ENCODE measurements at regions not wholly inside any gene's neighbourhood (a gene's known extent, or its start where the extent isn't known, plus 50 kb on each side); places are given as distances from the start of the nearest gene placed in this dataset.

GRCh38 chr22:46049726-46050450, 72.9 kb upstream of the WNT7B start:
- FAIRE-seq, result no peak

GRCh38 chr22:46050451-46050845, 73.5 kb upstream of the WNT7B start:
- TF ChIP-seq POLR2A (IDR thresholded peaks at IDR 0.05; ENCODE audit: low read depth, low read length) (no peak), TAF1 (IDR thresholded peaks at IDR 0.05; ENCODE audit: borderline replicate concordance, low read depth, low read length) (no peak), POLR2AphosphoS5 (IDR thresholded peaks at IDR 0.05; ENCODE audit: low read depth, low read length) (no peak)
- DNase-seq (ENCODE audit: insufficient read length) (no peak), FAIRE-seq (no peak)

More at GRCh38 chr22:46049726-46050450, 72.9 kb upstream of the WNT7B start:
- TF ChIP-seq POLR2AphosphoS5 (IDR thresholded peaks at IDR 0.05; ENCODE audit: low read depth, low read length) (no peak), TAF1 (IDR thresholded peaks at IDR 0.05; ENCODE audit: borderline replicate concordance, low read depth, low read length) (no peak)
- DNase-seq (ENCODE audit: insufficient read length), result no peak

GRCh38 chr22:46050916-46051614, 74.1 kb upstream of the WNT7B start:
- DNase-seq (ENCODE audit: insufficient read length) (no peak), FAIRE-seq (no peak)
- TF ChIP-seq POLR2A (IDR thresholded peaks at IDR 0.05; ENCODE audit: low read depth, low read length) (no peak), TAF1 (IDR thresholded peaks at IDR 0.05; ENCODE audit: borderline replicate concordance, low read depth, low read length) (no peak), POLR2AphosphoS5 (IDR thresholded peaks at IDR 0.05; ENCODE audit: low read depth, low read length) (no peak)

- no peak for FAIRE-seq
- TF ChIP-seq POLR2A (IDR thresholded peaks at IDR 0.05; ENCODE audit: low read depth, low read length), result no peak
- no peak for TF ChIP-seq TAF1 (IDR thresholded peaks at IDR 0.05; ENCODE audit: borderline replicate concordance, low read depth, low read length)
- no peak for TF ChIP-seq POLR2AphosphoS5 (IDR thresholded peaks at IDR 0.05; ENCODE audit: low read depth, low read length)
- DNase-seq (ENCODE audit: insufficient read length), result no peak
Measured at GRCh38 chr22:46051646-46052045, 74.7 kb upstream of the WNT7B start.

- DNase-seq (ENCODE audit: insufficient read length) (no peak), FAIRE-seq (no peak)
- TF ChIP-seq POLR2AphosphoS5 (IDR thresholded peaks at IDR 0.05; ENCODE audit: low read depth, low read length) (no peak), POLR2A (IDR thresholded peaks at IDR 0.05; ENCODE audit: low read depth, low read length) (no peak), TAF1 (IDR thresholded peaks at IDR 0.05; ENCODE audit: borderline replicate concordance, low read depth, low read length) (no peak)
Measured at GRCh38 chr22:46052331-46052771, 75.4 kb upstream of the WNT7B start.

GRCh38 chr22:46052801-46053562, 76.0 kb upstream of the WNT7B start:
- FAIRE-seq (peak; percentile 78), DNase-seq (ENCODE audit: insufficient read length) (no peak)
- TF ChIP-seq POLR2AphosphoS5 (IDR thresholded peaks at IDR 0.05; ENCODE audit: low read depth, low read length), result no peak

GRCh38 chr22:46053563-46054090, 76.7 kb upstream of the WNT7B start:
- FAIRE-seq (peak; percentile 72), DNase-seq (ENCODE audit: insufficient read length) (peak; percentile 62)
- TF ChIP-seq POLR2AphosphoS5 (IDR thresholded peaks at IDR 0.05; ENCODE audit: low read depth, low read length) (no peak), TAF1 (IDR thresholded peaks at IDR 0.05; ENCODE audit: borderline replicate concordance, low read depth, low read length) (no peak), POLR2A (IDR thresholded peaks at IDR 0.05; ENCODE audit: low read depth, low read length) (no peak)

GRCh38 chr22:46054091-46055073, 77.4 kb upstream of the WNT7B start:
- peak; percentile 55 for DNase-seq (ENCODE audit: insufficient read length)
- no peak for TF ChIP-seq POLR2AphosphoS5 (IDR thresholded peaks at IDR 0.05; ENCODE audit: low read depth, low read length)
- 0 out of 2 replicates have a peak, but pooled peaks have one; percentile 24 for TF ChIP-seq TAF1 (IDR thresholded peaks at IDR 0.05; ENCODE audit: borderline replicate concordance, low read depth, low read length)
- peak; percentile 5 for FAIRE-seq

GRCh38 chr22:46055181-46055875, 78.4 kb upstream of the WNT7B start:
- TF ChIP-seq POLR2AphosphoS5 (IDR thresholded peaks at IDR 0.05; ENCODE audit: low read depth, low read length), result no peak
- no peak for TF ChIP-seq TAF1 (IDR thresholded peaks at IDR 0.05; ENCODE audit: borderline replicate concordance, low read depth, low read length)
- no peak for TF ChIP-seq POLR2A (IDR thresholded peaks at IDR 0.05; ENCODE audit: low read depth, low read length)
- FAIRE-seq (peak; percentile 46), DNase-seq (ENCODE audit: insufficient read length) (no peak)

GRCh38 chr22:46055911-46056545, 79.1 kb upstream of the WNT7B start:
- TF ChIP-seq POLR2A (IDR thresholded peaks at IDR 0.05; ENCODE audit: low read depth, low read length), result no peak
- no peak for TF ChIP-seq TAF1 (IDR thresholded peaks at IDR 0.05; ENCODE audit: borderline replicate concordance, low read depth, low read length)
- no peak for TF ChIP-seq POLR2AphosphoS5 (IDR thresholded peaks at IDR 0.05; ENCODE audit: low read depth, low read length)
- FAIRE-seq (no peak), DNase-seq (ENCODE audit: insufficient read length) (no peak)

Data from GM12892 (cell line).